Endothelial cell of umbilical vein (primary cell): ENCODE measurements at regions not wholly inside any gene's neighbourhood (a gene's known extent, or its start where the extent isn't known, plus 50 kb on each side); places are given as distances from the start of the nearest gene placed in this dataset.

ENCODE experiments used
- BruUV-seq: library from RNA; stranded (reverse); fragments of 400-500 nt; replicated peaks from 2 replicates; lab custom pipeline; 2021; lab: Mats Ljungman, UMichigan
- CTCF ChIA-PET: fragments of 300-600, 350-600 bp; sonication (Branson Sonifier 250); formaldehyde crosslinking; loops from one replicate; lab custom pipeline; 2021; ENCODE audit warnings: antibody characterized with exemption, inconsistent platforms; lab: Charles Lee
- POLR2A ChIA-PET: fragments of 300-600, 350-600 bp; sonication (Branson Sonifier 250); formaldehyde crosslinking; loops from one replicate; lab custom pipeline; 2021; ENCODE audit warnings: antibody characterized with exemption, inconsistent platforms; lab: Charles Lee
- DNase-seq: peaks from one replicate; pipeline ENCODE4 v3.0.0-alpha.2; 2011; ENCODE audit warnings: low read depth, low spot score
- FAIRE-seq: peaks from 2 replicates; lab custom pipeline; 2011; peaks lifted over from hg19 to GRCh38; lab: Jason Lieb, UNC
- H2AFZ ChIP-seq: 2 replicates; pipeline ENCODE4 v1.6.0; 2012; ENCODE audit warnings: low read depth, low read length, control low read depth, inconsistent platforms
- H3K27ac ChIP-seq: 2 replicates; pipeline ENCODE4 v1.5.1; 2011; ENCODE audit warnings: low read depth, mild to moderate bottlenecking, control low read depth, low read length, moderate library complexity; ENCODE audit not compliant: insufficient read depth
- H3K27me3 ChIP-seq, 2 experiments: 2 replicates each; pipeline versions ENCODE4 v1.6.0 to v1.6.1; 2011; ENCODE audit warnings: low read length in 2 of 2, mixed read lengths in 1 of 2; ENCODE audit not compliant: control insufficient read depth in 2 of 2, insufficient read depth in 2 of 2
- H3K36me3 ChIP-seq, 2 experiments: 2 replicates in 1 of 2; 3 replicates in 1 of 2; pipeline ENCODE4 v1.5.1; 2011; ENCODE audit warnings: low read length in 2 of 2, mild to moderate bottlenecking in 1 of 2, moderate library complexity in 1 of 2; ENCODE audit not compliant: control insufficient read depth in 2 of 2, insufficient read depth in 2 of 2; ENCODE audit errors: extremely low read depth in 1 of 2
- H3K4me1 ChIP-seq: 3 replicates; pipeline ENCODE4 v1.5.1; 2011; ENCODE audit warnings: mild to moderate bottlenecking, low read length; ENCODE audit not compliant: control insufficient read depth, insufficient read depth; ENCODE audit errors: extremely low read depth
- H3K4me2 ChIP-seq: 2 replicates; pipeline ENCODE4 v1.6.1; 2011; ENCODE audit warnings: low read length, control low read depth, mixed read lengths; ENCODE audit not compliant: insufficient read depth
- H3K4me3 ChIP-seq, 3 experiments: fragments of 200-600 bp in 1 of 3; sonication (generic), shearing (Covaris generic) in 1 of 3; replicated peaks in 1 of 3; 2 replicates each; pipeline ENCODE4 v1.5.1; 2011 to 2016; ENCODE audit warnings: control low read depth in 3 of 3, low read length in 3 of 3, mild to moderate bottlenecking in 2 of 3, inconsistent platforms in 1 of 3, low read depth in 1 of 3, moderate library complexity in 1 of 3; ENCODE audit not compliant: insufficient read depth in 1 of 3
- H3K79me2 ChIP-seq: 2 replicates; pipeline ENCODE4 v1.6.0; 2012; ENCODE audit warnings: low read length, inconsistent platforms; ENCODE audit not compliant: control insufficient read depth, insufficient read depth
- H3K9ac ChIP-seq: replicated peaks from 2 replicates; pipeline ENCODE3; 2011; ENCODE audit warnings: low read length, control low read depth; ENCODE audit not compliant: insufficient read depth; ENCODE audit errors: extremely low read depth
- H3K9me1 ChIP-seq: replicated peaks from 3 replicates; pipeline ENCODE4 v1.6.0; 2011; ENCODE audit warnings: mild to moderate bottlenecking, low read length; ENCODE audit not compliant: control insufficient read depth, insufficient read depth; ENCODE audit errors: extremely low read depth
- H3K9me3 ChIP-seq: replicated peaks from 2 replicates; pipeline ENCODE4 v1.5.1; 2012; ENCODE audit warnings: low read length, inconsistent platforms; ENCODE audit not compliant: control insufficient read depth, insufficient read depth
- H4K20me1 ChIP-seq: replicated peaks from 2 replicates; pipeline ENCODE3; 2011; ENCODE audit warnings: mild to moderate bottlenecking, low read length; ENCODE audit not compliant: control insufficient read depth, insufficient read depth; ENCODE audit errors: extremely low read depth
- CTCF ChIP-seq, 2 donors: IDR thresholded peaks; 1 replicate in 1 of 2; 2 replicates in 1 of 2; pipeline ENCODE4 v1.5.1; 2011; ENCODE audit warnings: low read length in 2 of 2, mild to moderate bottlenecking in 2 of 2, moderate library complexity in 2 of 2, control low read depth in 1 of 2, inconsistent platforms in 1 of 2, low read depth in 1 of 2; ENCODE audit not compliant: insufficient read depth in 1 of 2; ENCODE audit errors: extremely low read depth in 1 of 2
- EZH2 ChIP-seq: IDR thresholded peaks from 2 replicates; pipeline ENCODE4 v1.6.1; 2012; ENCODE audit warnings: borderline replicate concordance, low read depth, mild to moderate bottlenecking, moderate library complexity, low read length, inconsistent platforms; ENCODE audit not compliant: severe bottlenecking
- FOS ChIP-seq: IDR thresholded peaks from 2 replicates; pipeline ENCODE4 v1.6.1; 2011; ENCODE audit warnings: mild to moderate bottlenecking, low read length, moderate library complexity, borderline replicate concordance; ENCODE audit not compliant: insufficient read depth
- GATA2 ChIP-seq: IDR thresholded peaks from 2 replicates; pipeline ENCODE4 v1.7.0; 2011; ENCODE audit warnings: low read depth, mild to moderate bottlenecking, moderate library complexity, mixed read lengths, low read length; ENCODE audit not compliant: insufficient read length, insufficient read depth
- JUN ChIP-seq: IDR thresholded peaks from 2 replicates; pipeline ENCODE4 v1.6.1; 2011; ENCODE audit warnings: borderline replicate concordance, low read depth; ENCODE audit not compliant: insufficient read length, insufficient read depth
- MAX ChIP-seq: IDR thresholded peaks from 2 replicates; pipeline ENCODE4 v1.6.1; 2011; ENCODE audit not compliant: insufficient read depth, insufficient read length
- MYC ChIP-seq: IDR thresholded peaks from one replicate; pipeline ENCODE4 v1.6.1; 2011; ENCODE audit warnings: mild to moderate bottlenecking, low read depth, low read length
- POLR2A ChIP-seq: IDR thresholded peaks from 2 replicates; pipeline ENCODE4 v1.6.1; 2012; ENCODE audit warnings: low read depth, mild to moderate bottlenecking, control low read depth, low read length
- POLR2AphosphoS5 ChIP-seq: IDR thresholded peaks from 2 replicates; pipeline ENCODE4 v1.6.1; 2012; ENCODE audit warnings: low read depth, mild to moderate bottlenecking, control low read depth, low read length, moderate library complexity; ENCODE audit not compliant: insufficient read depth
- dilution Hi-C: fragments of 300-500 bp; cut with MboI; formaldehyde crosslinking; loops from one replicate; pipeline ENCODE4 v1.15.0; 2019; ENCODE audit warnings: low sequenced_read_pairs; ENCODE audit not compliant: extremely low pct_ligation_motif_present
- intact Hi-C: fragments of 100-400 bp; cut with micrococcal nuclease; formaldehyde crosslinking; loops from one replicate; pipeline ENCODE4 v1.10.0; 2022

- dilution Hi-C loops (no loop called here), intact Hi-C loops (no loop called here)
- TF ChIP-seq FOS (no peak), POLR2AphosphoS5 (no peak), MYC (no peak), EZH2 (no peak), MAX (no peak), JUN (no peak), POLR2A (no peak), GATA2 (no peak), CTCF (IDR thresholded peaks at IDR 0.05; ENCODE audit: extremely low read depth in 1 of 2, insufficient read depth in 1 of 2, low read depth in 1 of 2, low read length in 2 of 2) (no peak)
- Histone ChIP-seq H3K27me3 (peaks cover 0 to 6% of the 10 kb centered on the region in 2 experiments), H3K27ac (no peak overlapping the region), H3K4me3 (no peak overlapping the region), H3K9me3 (no peaks in the 10 kb centered on the region), H3K9ac (no peak overlapping the region), H3K9me1 (no peaks in the 10 kb centered on the region), H2AFZ (no peak overlapping the region), H3K79me2 (no peaks in the 10 kb centered on the region), H4K20me1 (no peaks in the 10 kb centered on the region), H3K4me1 (no peaks in the 10 kb centered on the region), H3K4me2 (no peak overlapping the region), H3K36me3 (no peaks in the 10 kb centered on the region)
- no peak for DNase-seq
- ChIA-PET CTCF (no interaction called here), POLR2A (no interaction called here)
- no TSS peak for BruUV-seq
- no peak for FAIRE-seq
These were observed 68.3 kb upstream of the CPM start for GRCh38 chr12:69001251-69001650.
